ENCODE measurements at regions not wholly inside any gene's neighbourhood (a gene's known extent, or its start where the extent isn't known, plus 50 kb on each side); places are given as distances from the start of the nearest gene placed in this dataset.
"Not testable (repeated sequence)": the region's sequence is repeated elsewhere in the genome, so short reads cannot be mapped to it uniquely, and the experiment has no call there.

DNA sequence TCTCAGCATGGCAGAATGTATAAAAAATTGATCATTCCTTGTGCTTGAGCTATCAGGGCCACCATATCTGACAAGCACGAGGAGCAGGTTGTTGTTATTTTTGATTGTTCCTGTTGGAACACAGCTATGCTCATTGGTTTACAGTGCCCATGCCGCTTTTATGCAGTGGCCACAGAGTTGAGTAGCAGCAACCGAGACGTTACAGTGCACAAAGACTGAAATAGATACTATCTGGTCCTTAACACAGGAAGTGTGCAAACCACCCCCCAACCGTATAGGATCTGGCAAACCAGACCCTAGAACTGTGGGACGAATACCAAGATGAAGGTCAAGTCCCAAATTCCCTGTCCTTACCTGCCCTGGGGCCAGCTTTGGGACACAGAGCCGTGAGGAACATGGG, 216.6 kb downstream of the KLF6 start:
- H3K27me3 ChIP-seq: no peaks in the 10 kb centered on the region
- no peak overlapping the region for H3K4me3 ChIP-seq
- no peak for ATAC-seq
- DNase-seq: no peak
- TF ChIP-seq POLR2A (IDR thresholded peaks at IDR 0.05): no peak
- in situ Hi-C loops (cut with MboI; ENCODE audit: low sequenced_read_pairs in 4 of 4) (no loop called here), intact Hi-C loops (cut with DNase I; ENCODE audit: low total_unique reads) (loop anchor here (2.0 to 10.0 kb wide), 2 partner anchors 146 to 1094 kb away; no protein-coding TSS in a partner anchor)
- no peaks in the 10 kb centered on the region for H3K36me3 ChIP-seq
- H3K9me3 ChIP-seq: no peaks in the 10 kb centered on the region
- H3K4me1 ChIP-seq: peaks cover 26 to 43% of the 10 kb centered on the region in 2 donors
- peak overlapping the region in 1 of 4 donors; percentile 63 for H3K27ac ChIP-seq

DNA sequence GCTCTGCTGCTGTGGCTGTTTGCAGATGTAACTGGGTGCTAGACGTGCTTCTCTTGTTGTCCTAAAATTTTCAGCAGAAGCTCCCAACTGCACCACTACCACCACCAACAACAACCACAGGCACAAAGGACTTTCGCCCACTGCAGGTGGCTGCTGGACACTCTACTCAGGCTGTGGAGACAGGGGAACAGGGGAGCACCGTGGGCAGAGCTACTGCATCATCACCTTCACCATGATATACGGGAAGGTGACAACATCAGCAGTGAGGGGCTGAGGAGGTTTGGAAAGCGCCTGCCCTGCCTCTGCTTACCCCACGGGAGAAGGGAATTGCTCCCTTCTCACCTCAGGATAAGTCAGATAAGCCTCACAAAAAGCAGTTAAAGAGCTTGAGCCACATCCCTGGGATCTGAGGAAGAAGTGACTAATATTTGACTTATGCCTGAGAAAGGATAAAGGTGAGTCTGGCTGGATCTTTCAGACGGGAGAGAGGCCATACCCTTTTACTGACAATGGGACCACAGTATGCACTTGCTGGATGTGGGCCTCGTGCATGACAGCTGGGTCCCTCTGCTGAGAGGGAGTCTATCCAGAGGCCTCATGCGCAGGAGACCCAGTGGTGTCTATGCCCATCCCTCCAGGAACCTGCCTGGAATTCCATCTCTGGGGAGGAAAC, 217.6 kb downstream of the KLF6 start:
- peaks cover 18 to 33% of the 10 kb centered on the region in 2 donors for H3K4me1 ChIP-seq
- in situ Hi-C loops (cut with MboI; ENCODE audit: low sequenced_read_pairs in 4 of 4) (no loop called here), intact Hi-C loops (cut with DNase I; ENCODE audit: low total_unique reads) (loop anchor here (10.0 kb wide), 1 partner anchor 147 kb away; no protein-coding TSS in a partner anchor)
- no peaks in the 10 kb centered on the region for H3K9me3 ChIP-seq
- DNase-seq (no peak), ATAC-seq (no peak)
- H3K36me3 ChIP-seq: no peaks in the 10 kb centered on the region
- no peak overlapping the region for H3K4me3 ChIP-seq
- no peak for TF ChIP-seq POLR2A (IDR thresholded peaks at IDR 0.05)
- TF ChIP-seq, protein P1, sequence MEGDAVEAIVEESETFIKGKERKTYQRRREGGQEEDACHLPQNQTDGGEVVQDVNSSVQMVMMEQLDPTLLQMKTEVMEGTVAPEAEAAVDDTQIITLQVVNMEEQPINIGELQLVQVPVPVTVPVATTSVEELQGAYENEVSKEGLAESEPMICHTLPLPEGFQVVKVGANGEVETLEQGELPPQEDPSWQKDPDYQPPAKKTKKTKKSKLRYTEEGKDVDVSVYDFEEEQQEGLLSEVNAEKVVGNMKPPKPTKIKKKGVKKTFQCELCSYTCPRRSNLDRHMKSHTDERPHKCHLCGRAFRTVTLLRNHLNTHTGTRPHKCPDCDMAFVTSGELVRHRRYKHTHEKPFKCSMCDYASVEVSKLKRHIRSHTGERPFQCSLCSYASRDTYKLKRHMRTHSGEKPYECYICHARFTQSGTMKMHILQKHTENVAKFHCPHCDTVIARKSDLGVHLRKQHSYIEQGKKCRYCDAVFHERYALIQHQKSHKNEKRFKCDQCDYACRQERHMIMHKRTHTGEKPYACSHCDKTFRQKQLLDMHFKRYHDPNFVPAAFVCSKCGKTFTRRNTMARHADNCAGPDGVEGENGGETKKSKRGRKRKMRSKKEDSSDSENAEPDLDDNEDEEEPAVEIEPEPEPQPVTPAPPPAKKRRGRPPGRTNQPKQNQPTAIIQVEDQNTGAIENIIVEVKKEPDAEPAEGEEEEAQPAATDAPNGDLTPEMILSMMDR (IDR thresholded peaks at IDR 0.05 in 4 of 5, conservative IDR thresholded peaks at IDR 0.05 in 1 of 5): no peak
- H3K27me3 ChIP-seq: no peaks in the 10 kb centered on the region
- H3K27ac ChIP-seq: no peak overlapping the region

DNA sequence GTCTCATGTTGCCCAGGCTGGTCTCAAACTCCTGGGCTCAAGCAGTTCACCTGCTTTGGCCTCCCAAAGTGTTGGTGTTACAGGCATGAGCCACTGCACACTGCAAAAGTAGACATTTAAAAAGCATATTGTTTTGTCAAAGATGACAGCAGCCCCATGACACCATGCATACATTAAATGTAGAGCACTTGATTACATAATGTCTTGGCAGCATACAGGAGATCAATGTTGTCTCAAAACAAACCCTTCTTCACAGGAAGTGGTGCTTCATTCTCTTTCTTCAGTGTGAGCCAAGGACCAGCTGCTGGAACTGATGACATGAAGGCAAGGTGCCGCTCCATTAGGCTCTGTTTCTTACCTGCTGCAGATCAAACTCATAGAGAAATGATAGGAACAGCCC, 218.4 kb downstream of the KLF6 start:
- H3K4me3 ChIP-seq: no peak overlapping the region
- in situ Hi-C loops (cut with MboI; ENCODE audit: low sequenced_read_pairs in 4 of 4) (no loop called here), intact Hi-C loops (cut with DNase I; ENCODE audit: low total_unique reads) (loop anchor here (10.0 kb wide), 1 partner anchor 148 kb away; no protein-coding TSS in a partner anchor)
- H3K9me3 ChIP-seq: no peaks in the 10 kb centered on the region
- H3K36me3 ChIP-seq: no peaks in the 10 kb centered on the region
- TF ChIP-seq, protein P1 (IDR thresholded peaks at IDR 0.05 in 4 of 5, conservative IDR thresholded peaks at IDR 0.05 in 1 of 5): no peak
- no peak for TF ChIP-seq POLR2A (IDR thresholded peaks at IDR 0.05)
- H3K4me1 ChIP-seq: peaks cover 10 to 29% of the 10 kb centered on the region in 2 donors
- no peak for ATAC-seq
- H3K27me3 ChIP-seq: no peaks in the 10 kb centered on the region
- no peak overlapping the region for H3K27ac ChIP-seq
- DNase-seq: no peak

DNA sequence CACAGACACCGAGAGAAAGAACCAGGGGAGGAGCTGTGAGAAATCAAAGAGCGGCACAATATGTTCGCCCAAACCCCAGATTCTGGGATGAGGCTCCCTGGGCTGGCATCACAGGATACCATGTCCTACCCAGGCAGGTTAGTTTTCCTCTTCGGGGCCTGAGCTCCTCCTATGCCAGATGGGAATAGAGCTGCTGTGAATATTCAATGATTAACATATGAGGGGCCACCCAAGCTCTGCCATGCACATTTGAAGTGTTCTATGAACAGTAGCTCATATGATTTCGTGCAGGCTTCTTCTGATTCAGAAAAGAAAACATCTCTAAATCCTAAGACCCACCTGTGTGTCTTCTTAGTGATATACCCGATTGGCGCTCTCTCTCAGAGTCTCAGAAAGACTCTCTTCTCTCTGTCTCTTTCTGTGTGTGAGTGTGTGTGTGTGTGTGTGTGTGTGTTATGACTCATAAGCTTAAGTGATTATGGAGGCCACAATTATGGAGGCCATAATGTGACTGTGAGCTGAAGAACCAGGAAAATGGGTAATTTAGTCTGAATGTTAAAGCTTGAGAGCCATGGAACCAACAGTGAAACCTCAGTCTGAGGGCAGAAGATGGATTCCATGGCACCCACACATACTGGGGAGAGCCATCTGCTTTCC, 220.5 kb downstream of the KLF6 start:
- Histone ChIP-seq H3K36me3 (no peaks in the 10 kb centered on the region), H3K27ac (no peak overlapping the region), H3K27me3 (no peaks in the 10 kb centered on the region), H3K4me3 (no peak overlapping the region), H3K4me1 (peaks cover 0 to 13% of the 10 kb centered on the region in 2 donors), H3K9me3 (no peaks in the 10 kb centered on the region)
- no peak for ATAC-seq
- no peak for TF ChIP-seq POLR2A (IDR thresholded peaks at IDR 0.05)
- TF ChIP-seq, protein P1 (IDR thresholded peaks at IDR 0.05 in 4 of 5, conservative IDR thresholded peaks at IDR 0.05 in 1 of 5): no peak
- no peak for DNase-seq
- in situ Hi-C loops (cut with MboI; ENCODE audit: low sequenced_read_pairs in 4 of 4) (no loop called here), intact Hi-C loops (cut with DNase I; ENCODE audit: low total_unique reads) (loop anchor here (10.0 kb wide), 1 partner anchor 150 kb away; no protein-coding TSS in a partner anchor)

DNA sequence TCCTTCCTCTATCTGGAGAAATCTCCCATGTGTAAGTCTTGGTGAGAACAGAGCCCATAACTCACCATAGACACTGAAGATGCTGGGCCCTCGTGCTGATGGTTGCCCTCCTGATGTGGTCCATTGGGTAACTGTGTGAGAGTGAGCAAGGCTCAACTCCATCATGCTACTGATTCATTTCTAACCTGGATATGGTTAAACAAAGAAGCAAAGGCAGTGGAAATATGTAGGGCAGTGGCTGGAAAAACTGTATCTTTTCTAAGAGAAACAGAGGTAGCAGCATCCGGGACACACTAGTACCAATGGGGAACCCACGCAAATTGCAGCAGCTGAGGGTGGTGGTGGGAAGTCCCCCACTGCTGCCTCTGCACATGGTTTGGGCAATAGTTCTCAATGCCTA, 221.7 kb downstream of the KLF6 start:
- H3K36me3 ChIP-seq: no peaks in the 10 kb centered on the region
- intact Hi-C loops (cut with DNase I; ENCODE audit: low total_unique reads): loop anchor here (10.0 kb wide), 1 partner anchor 152 kb away; no protein-coding TSS in a partner anchor
- no peak overlapping the region for H3K4me3 ChIP-seq
- no peak overlapping the region for H3K27ac ChIP-seq
- ATAC-seq (no peak), DNase-seq (no peak)
- no peaks in the 10 kb centered on the region for H3K9me3 ChIP-seq
- no peaks in the 10 kb centered on the region for H3K27me3 ChIP-seq
- in situ Hi-C loops (cut with MboI; ENCODE audit: low sequenced_read_pairs in 4 of 4): no loop called here
- TF ChIP-seq POLR2A (IDR thresholded peaks at IDR 0.05): no peak
- TF ChIP-seq, protein P1 (IDR thresholded peaks at IDR 0.05 in 4 of 5, conservative IDR thresholded peaks at IDR 0.05 in 1 of 5): no peak
- peaks cover 0 to under 1% of the 10 kb centered on the region in 2 donors for H3K4me1 ChIP-seq

- H3K4me1 ChIP-seq; DNase-seq; ATAC-seq; in situ Hi-C loops (cut with MboI; ENCODE audit: low sequenced_read_pairs in 4 of 4); H3K27me3 ChIP-seq; H3K9me3 ChIP-seq; H3K27ac ChIP-seq; H3K4me3 ChIP-seq; H3K36me3 ChIP-seq: not testable (repeated sequence)
- intact Hi-C loops (cut with DNase I; ENCODE audit: low total_unique reads): loop anchor here (10.0 kb wide), 1 partner anchor 154 kb away; no protein-coding TSS in a partner anchor
Observed at GRCh38 chr10:3560628-3561027, 224.4 kb downstream of the KLF6 start.

Data from gastrocnemius medialis (tissue), 4 donors.